ENCODE measurements at regions not wholly inside any gene's neighbourhood (a gene's known extent, or its start where the extent isn't known, plus 50 kb on each side); places are given as distances from the start of the nearest gene placed in this dataset.
"Not testable (repeated sequence)": the region's sequence is repeated elsewhere in the genome, so short reads cannot be mapped to it uniquely, and the experiment has no call there.

DNA sequence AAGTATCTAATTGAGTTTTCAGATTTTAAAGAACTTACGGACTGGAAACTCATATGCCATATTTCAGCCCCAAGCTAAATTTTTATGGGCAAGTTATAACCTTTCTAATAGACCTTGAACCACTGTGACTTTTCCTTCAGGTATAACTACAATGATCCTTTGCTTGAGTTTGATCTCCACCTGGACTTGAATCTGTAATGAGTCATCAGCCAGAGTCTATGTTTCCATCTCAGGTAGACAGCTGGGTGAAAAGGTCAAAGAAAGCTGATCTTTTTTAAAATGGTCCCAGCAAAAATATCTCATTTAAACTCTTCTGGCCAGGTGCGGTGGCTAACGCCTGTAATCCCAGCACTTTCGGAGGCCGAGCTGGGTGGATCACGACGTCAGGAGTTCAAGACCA is 88.4 kb upstream of the SGK1 start:
- DNase-seq (ENCODE audit: low read depth, low spot score): no peak

DNA sequence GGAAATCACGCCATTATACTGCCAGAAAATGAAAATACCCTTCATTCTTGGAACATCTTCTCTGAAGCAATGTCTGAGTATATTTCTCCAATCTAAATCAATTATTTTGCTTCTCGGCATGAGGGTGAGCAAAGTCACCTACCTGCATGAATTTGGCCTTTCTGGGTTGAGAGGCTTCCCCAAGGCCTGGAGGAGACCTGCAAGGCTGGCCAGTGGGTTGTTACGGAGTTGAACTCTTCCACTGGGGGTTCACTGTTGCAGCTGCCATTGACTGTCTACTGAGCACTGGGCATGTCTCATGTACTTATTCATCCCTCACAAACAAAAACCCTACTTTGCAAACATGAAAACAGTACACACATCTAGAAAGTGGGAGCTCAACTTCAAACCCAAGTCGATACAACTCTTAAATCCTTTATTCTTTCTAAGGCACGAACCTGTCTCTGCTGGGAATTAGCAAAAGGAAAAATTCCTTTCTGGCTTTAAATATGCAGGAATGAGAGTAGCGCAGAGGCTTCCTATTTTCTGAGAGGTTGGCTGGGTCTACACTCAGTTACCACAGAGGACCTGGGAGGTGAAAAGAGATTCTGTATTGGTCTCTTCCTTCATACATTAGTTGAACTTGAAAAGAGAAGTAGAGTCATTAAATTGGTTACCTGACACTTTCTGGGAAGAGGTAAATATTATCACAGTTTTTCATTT is 87.6 kb upstream of the SGK1 start:
- DNase-seq (ENCODE audit: low read depth, low spot score): peak; percentile 28

DNA sequence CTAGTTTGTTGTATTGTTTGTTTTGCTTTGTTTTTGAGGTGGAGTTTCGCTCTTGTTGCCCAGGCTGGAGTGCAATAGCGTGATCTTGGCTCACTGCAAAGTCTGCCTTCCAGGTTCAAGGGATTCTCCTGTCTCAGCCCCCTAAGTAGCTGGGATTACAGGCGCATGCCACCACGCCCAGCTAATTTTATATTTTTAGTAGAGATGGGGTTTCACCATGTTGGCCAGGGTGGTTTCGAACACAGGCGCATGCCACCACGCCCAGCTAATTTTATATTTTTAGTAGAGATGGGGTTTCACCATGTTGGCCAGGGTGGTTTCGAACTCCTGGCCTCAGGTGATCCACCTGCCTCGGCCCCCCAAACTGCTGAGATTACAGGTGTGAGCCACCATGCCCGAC is 85.4 kb upstream of the SGK1 start:
- not testable (repeated sequence) for DNase-seq (ENCODE audit: low read depth, low spot score)

DNA sequence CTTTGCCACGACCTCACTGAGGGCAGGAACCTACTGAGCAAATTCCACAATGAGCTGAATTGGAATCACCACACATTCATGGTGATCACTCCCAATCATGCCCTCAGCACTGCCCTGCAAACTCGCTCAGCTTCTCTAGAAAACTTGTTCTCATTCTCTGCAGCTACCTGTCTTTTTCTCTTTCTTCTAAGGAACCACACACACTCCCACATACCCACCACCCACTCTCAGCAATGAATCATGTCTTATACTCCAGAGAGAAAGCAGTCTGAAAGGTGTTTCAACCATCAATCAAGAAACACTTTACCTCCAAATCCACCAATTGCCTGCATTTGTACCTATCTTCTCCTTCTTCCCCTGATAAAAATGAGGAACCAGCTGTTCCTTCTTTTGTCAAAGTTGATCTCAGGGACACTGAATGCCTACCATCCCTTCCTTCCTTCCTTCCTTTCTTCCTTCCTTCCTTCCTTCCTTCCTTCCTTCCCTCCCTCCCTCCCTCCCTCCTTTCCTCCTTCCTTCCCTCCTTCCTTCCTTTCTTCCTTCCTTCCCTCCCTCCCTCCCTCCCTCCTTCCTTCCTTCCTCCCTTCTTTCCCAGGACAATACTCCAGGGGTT is 84.6 kb upstream of the SGK1 start:
- DNase-seq (ENCODE audit: low read depth, low spot score): no peak

DNA sequence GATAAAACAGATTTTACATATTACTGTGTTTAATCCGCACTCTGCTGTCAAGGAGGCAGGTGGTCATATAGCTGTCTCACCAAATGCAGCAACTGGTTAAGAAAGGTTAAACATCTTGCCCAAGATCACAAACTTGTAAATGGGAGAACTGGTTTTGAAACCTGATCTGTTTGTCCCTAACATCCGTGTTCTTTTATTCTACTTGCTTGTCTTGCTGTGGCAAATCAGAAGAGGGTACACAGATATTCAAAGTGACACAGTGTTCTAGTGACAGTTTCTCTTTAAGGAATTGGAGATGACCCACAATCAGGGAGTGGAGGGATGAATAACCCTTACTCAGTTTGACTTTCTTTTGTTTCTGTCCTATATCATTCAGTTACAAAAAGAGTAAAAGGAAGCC is 83.0 kb upstream of the SGK1 start:
- DNase-seq (ENCODE audit: low read depth, low spot score): no peak

DNA sequence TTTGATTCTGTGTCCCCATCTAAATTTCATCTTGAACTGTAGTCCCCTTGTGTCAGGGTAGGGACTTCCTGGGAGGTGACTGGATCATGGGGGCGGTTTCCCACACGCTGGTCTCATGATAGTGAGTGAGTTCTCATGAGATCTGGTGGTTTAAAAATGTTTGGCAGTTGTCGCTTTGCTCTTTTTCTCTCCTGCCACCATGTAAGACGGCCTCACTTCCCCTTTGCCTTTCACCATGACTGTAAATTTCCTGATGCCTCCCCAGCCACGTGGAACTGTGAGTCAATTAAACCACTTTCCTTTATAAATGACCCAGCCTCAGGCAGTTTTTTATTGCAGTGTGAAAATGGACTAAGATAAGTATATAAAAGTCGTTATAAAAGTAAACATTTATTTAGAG is 80.5 kb upstream of the SGK1 start:
- no peak for DNase-seq (ENCODE audit: low read depth, low spot score)

DNA sequence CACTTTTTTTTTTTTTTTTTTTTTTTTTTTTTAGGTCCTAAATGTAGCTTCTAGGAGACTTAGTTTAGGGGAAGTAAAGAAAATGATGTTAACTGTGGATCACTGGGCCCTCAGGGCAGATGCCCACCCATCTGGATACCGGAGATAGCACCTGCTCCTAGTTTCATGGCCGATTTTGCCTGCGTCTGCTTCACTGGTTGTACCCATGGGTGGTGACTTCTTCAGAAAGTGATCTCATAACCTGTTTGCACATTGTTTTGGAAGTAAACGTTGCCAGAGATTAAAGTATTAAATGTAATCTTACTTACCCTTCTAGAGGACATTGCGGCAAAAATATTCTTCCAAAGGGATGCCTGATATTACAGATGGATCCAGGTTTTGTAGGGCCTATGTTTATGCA is 79.8 kb upstream of the SGK1 start:
- no peak for DNase-seq (ENCODE audit: low read depth, low spot score)

DNA sequence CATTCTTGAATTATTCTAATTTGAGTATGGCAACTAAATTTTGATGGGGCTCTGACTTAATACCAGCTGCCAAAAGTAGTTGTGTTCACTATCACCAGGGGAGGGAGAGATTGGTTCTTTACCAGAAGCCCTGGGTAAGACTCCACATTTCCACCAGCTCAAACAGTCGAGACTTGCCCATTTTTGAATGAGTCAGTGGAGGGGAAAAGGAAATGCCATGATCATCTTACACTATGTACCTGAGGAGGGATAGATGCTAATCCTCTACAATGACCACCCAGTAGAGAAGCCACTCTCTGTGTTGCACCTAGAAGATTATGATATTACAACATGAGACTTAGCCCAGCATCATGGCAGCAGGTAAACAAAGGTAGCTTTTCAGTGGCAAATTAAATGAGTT is 77.0 kb upstream of the SGK1 start:
- DNase-seq (ENCODE audit: low read depth, low spot score): no peak

DNA sequence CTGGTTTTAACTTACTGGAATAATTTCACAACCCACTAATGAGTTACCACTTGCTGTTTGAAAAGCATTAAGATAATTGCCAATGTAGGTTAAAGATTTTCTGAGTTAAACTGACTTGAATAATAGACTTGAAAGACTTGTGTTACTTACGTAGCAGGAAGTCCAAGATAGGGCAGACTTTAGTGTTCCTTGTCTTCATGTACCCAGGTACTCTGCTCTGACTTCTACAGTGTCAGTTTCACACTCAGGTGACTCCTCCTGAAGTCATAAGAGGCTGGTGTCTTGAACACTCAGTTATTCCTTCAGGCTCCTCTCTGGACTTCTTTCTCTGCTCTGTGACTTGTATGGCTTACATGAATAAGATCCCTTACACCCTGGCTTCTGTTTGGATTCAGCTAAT is 76.3 kb upstream of the SGK1 start:
- DNase-seq (ENCODE audit: low read depth, low spot score): no peak

DNA sequence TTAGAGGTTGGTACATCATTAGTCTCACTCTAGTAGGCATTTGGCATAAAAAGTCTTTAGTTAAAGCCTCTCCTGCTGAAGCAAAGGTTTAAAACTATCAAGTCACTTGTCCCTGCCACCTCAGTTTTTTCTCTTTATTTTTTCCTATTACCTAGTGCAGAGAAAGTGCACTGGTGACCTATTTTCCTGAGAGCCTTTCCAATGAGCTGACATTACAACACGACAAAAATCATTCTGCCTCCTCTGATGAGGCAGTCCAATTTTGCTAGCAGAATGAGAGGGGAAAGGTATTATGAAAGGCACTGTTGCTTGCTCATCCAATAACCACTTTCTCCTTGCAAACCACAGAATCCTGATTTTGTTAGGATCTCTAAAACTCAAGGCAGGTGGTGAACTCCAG is 73.3 kb upstream of the SGK1 start:
- DNase-seq (ENCODE audit: low read depth, low spot score): no peak

DNA sequence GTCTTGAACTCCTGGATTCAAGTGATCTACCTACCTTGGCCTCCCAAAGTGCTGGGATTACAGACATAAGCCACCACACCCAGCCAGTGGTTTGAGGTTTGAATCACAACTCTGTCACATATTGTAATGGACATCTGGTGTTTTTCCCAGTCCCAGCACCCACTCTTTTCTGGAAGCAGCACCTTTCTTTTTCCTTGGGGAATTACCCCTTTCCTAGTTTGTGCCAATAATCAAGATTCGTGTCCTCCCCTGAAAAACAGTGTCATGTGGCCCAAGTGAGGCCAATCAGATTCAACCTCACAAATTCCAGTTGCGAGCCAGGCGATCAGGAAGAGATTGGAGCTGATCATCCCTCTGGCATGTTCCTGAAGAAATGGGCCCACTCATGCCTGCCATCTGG is 71.7 kb upstream of the SGK1 start:
- DNase-seq (ENCODE audit: low read depth, low spot score): no peak

DNA sequence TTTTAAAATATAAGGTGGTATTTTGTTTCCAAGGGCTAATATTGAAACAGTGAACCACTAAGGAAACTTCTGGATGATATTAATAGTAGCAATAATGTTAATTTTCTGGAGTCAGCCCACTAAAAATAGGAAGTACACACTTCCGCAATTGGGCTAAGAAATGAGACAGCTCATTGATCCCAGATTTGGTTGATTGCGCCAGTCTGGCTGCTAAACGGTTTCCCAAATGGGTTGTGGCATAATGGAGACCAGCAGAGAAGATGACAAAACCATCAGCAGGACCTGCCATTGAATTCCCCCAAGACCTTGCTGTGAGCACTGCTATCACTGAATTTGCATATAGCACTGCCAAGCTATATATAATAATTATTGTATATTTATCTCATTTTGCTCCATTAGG is 71.2 kb upstream of the SGK1 start:
- no peak for DNase-seq (ENCODE audit: low read depth, low spot score)

DNA sequence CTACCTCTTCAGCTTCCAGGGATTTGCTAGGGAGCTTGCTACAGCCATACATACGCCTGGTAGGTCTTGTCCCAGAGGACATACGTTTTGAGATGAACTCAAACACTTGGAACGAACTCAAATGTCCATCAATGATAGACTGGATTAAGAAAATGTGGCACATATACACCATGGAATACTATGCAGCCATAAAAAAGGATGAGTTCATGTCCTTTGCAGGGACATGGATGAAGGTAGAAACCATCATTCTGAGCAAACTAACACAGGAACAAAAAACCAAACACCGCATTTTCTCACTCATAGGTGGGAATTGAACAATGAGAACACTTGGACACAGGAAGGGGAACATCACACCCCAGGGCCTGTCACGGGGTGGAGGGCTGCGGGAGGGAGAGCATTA is 68.6 kb upstream of the SGK1 start:
- DNase-seq (ENCODE audit: low read depth, low spot score): not testable (repeated sequence)

DNA sequence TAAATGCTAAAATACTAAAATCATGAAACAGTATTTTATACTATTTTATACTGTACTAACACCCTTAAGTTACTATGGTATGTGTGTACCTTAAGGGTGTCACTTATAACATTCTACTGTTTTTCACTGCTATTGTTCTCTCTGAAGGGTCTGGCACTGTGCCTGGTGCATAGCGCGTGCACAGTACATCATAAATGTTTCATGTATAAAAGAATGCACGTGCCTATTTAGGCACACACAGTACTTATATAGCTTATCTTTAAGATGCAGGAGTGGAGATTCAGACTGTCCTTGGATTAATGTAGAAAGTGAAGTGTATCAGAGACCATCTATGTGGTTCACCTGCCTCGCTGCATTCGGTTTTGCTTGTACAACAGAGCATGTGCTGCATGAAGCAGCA is 64.0 kb upstream of the SGK1 start:
- DNase-seq (ENCODE audit: low read depth, low spot score): no peak

DNA sequence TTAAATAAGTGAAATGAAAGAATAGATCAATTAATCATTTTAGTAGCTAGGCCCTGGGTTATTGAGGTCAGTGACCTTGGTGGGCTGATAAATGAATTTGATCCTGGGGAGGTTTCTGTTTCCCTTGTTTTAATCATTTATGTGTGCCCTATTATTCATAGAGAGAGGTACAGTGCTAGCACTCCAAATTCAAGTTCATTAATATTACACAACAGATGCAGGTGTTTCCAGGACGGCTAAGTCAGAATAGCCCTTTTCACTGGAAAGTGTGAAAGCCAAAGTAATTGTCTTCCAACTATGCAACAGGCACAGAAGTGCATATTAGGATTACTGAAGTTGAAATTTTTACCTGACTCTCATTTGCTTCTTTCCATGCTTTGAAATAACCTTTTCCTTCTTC is 61.7 kb upstream of the SGK1 start:
- no peak for DNase-seq (ENCODE audit: low read depth, low spot score)

DNA sequence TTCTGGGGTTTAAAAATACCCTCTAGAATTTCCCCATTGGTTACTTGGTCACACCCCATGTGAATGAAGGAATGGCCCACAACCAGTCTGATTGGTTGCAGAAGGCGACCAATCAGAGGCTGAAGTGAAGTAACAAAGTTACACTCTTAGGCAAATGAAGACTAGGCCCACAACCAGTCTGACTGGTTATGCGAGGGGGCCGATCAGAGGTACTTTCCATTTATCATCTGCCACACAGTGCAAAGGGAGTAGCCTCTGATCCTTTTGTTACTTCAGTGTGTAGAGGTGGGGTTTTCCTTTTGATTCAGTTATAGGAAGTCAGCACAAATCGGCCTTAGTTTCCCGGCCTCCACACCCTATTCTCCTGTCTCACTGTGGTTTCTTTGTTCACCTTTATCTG is 61.2 kb upstream of the SGK1 start:
- DNase-seq (ENCODE audit: low read depth, low spot score): peak; percentile 90

DNA sequence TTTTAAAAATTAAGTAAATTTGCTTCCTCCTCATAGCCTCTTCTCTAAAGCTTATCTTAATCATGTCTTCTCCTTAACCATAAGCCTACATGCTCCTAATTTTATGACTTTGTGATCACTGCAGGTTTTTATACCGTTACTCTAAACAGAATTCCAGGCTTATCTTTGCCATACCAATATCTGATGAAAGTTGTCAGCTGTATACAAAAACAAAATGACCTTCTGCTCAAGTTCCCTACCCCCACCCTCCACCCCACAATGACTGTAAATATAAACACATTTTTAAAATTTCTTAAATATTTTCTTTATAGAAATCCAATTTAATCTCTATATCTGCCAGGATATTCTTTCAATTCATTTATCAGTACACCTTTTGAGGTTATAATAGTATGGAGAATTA is 60.5 kb upstream of the SGK1 start:
- no peak for DNase-seq (ENCODE audit: low read depth, low spot score)

DNA sequence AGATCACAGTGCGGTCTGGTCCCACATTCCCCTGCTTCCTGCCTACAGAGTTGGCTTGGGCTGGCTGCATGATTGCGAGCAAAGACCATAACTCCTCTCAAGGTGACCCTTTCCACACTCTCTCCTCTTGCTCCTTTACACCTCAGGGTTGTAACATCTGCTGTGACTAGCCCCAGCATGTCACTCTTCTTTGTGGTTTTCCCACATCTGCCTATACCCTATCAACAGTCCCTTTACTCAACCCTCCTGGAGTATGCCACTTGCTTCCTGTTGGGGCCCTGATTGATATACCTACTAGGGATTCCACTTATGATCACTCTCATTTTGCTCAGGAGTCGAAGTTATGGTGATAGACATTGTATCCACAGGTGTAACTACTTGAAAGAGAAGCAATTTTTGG is 58.9 kb upstream of the SGK1 start:
- DNase-seq (ENCODE audit: low read depth, low spot score): no peak

DNA sequence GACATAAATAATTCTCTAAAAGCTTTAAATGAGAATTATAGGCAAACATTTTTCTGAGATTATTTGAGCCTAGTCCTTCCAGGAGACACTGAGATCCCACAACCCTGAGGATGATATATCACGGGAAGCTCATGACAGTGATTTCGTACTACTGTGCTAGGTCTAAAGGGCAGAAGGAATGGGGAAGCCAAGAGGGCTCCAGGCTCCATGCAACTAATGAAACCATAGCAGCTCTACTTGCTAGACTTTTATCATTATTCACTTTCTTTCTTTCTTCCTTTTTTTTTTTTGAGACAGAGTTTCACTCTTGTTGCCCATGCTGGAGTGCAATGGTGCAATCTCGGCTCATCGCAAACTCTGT is 57.3 kb upstream of the SGK1 start:
- no peak for DNase-seq (ENCODE audit: low read depth, low spot score)

DNA sequence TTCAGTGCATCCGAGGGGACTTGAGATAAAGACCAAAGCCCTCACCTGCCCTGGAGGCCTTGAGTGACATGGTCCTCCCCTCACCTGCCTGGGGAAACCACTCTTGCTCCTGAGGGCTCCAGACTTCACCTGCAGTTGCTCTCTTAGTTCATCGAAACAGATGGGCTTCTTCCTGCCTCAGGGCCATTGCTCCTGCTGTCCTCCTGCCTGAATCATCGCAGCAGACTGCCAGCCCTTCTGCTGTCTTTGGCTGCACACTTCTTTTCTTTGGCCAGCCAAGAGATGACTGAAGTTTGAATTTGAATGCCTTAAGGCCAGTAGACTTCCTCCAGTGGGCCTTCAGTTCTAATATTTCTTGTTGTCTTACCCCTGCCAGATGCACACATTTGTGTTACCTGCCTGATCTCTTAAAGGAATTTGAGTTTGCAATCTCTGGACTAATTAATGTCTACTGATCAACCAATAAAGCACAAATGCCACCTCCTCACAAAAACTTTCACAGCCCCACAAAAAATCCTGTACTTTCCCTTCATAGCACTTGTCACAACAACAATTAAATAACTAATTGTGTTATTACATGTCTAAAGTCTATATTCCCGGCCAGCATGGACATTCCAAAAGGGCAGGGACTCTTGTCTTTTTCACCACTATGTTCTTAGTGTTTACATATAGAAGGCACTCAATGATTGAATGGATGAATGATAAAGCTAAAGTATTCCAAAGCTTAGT is 56.7 kb upstream of the SGK1 start:
- DNase-seq (ENCODE audit: low read depth, low spot score): no peak

DNA sequence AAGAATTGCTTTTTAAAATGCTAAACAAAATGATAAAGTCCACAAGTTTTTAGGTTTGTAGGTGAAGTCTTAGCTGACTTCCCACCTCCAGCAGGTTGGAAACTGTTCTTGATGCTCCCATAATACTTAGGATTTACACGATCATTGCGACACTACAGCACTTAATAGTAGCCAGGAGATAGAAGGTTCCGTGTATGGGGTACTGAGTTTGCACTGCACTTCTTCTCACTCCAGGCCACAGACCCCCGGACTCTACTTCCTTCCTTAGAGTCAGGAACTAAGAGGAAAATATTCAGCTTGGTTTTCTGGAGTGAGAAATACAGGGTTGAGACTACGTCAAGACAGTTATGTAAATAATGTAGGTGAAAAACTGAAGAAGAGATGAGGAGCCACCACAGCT is 56.1 kb upstream of the SGK1 start:
- DNase-seq (ENCODE audit: low read depth, low spot score): no peak

DNA sequence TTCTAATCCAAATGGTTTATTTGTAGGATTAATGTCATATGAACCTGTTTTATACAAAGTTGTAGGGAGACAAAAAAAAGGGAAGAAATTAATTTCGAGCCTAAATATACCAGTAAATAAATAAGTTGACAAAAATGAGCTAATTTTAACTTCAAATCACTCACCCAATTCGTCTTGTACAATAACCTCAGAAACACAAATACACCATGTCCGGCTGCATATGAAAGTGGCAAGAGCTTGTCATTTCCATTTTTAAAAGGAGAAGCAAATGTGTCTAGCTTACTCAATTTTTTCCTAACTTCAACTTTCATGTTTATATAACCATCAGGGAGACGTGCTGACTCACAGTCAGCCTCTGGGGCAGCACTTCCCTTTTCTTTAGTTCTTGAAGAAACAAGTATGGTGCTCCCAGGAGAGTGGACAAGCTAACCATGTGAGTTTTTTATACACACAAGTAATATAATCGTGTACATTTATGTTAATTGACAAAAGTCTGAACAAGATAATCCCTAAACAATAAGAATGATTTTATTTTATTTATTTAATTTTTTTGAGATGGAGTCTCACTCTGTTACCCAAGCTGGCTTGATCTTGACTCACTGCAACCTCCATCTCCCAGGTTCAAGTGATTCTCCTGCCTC is 55.5 kb upstream of the SGK1 start:
- no peak for DNase-seq (ENCODE audit: low read depth, low spot score)
